ENCODE measurements at regions not wholly inside any gene's neighbourhood (a gene's known extent, or its start where the extent isn't known, plus 50 kb on each side); places are given as distances from the start of the nearest gene placed in this dataset.

GRCh38 chr10:32112055-32112454, 55.8 kb upstream of the KIF5B start:
- TF ChIP-seq POLR2A (IDR thresholded peaks at IDR 0.05; ENCODE audit: low read length) (no peak), GATA1 (IDR thresholded peaks at IDR 0.05; ENCODE audit: low read depth, low read length) (no peak)
